H9 (cell line): ENCODE measurements at regions not wholly inside any gene's neighbourhood (a gene's known extent, or its start where the extent isn't known, plus 50 kb on each side); places are given as distances from the start of the nearest gene placed in this dataset.
"Not testable (repeated sequence)": the region's sequence is repeated elsewhere in the genome, so short reads cannot be mapped to it uniquely, and the experiment has no call there.

Experiments
- DNase-seq: peaks from one replicate; pipeline ENCODE4 v3.0.0-alpha.2; 2017
- H2AFZ ChIP-seq: one replicate; pipeline ENCODE4 v1.6.1; 2013; ENCODE audit warnings: mild to moderate bottlenecking, low read length, control low read depth, moderate library complexity
- H2AK5ac ChIP-seq: 2 replicates; pipeline ENCODE4 v1.6.1; 2013; ENCODE audit warnings: low read length, control low read depth, mixed read lengths; ENCODE audit not compliant: insufficient read length
- H2BK120ac ChIP-seq: one replicate; pipeline ENCODE4 v1.6.1; 2013; ENCODE audit warnings: low read depth, mild to moderate bottlenecking, low read length, control low read depth, inconsistent platforms; ENCODE audit not compliant: poor library complexity, severe bottlenecking
- H2BK12ac ChIP-seq: 2 replicates; pipeline ENCODE4 v1.6.1; 2013; ENCODE audit warnings: low read length, control low read depth, mixed read lengths, low read depth; ENCODE audit not compliant: insufficient read length
- H2BK15ac ChIP-seq: 2 replicates; pipeline ENCODE4 v1.6.1; 2013; ENCODE audit warnings: low read depth, low read length, control low read depth
- H2BK20ac ChIP-seq: one replicate; pipeline ENCODE4 v1.6.1; 2013; ENCODE audit warnings: low read depth, mild to moderate bottlenecking, low read length, control low read depth, inconsistent platforms; ENCODE audit not compliant: poor library complexity, severe bottlenecking
- H2BK5ac ChIP-seq: 2 replicates; pipeline ENCODE4 v1.6.1; 2013; ENCODE audit warnings: low read length, control low read depth, mixed read lengths; ENCODE audit not compliant: insufficient read length
- H3K14ac ChIP-seq: 2 replicates; pipeline ENCODE4 v1.6.1; 2013; ENCODE audit warnings: low read length, control low read depth; ENCODE audit not compliant: insufficient read depth
- H3K18ac ChIP-seq: 2 replicates; pipeline ENCODE4 v1.6.1; 2013; ENCODE audit warnings: low read depth, mild to moderate bottlenecking, mixed read lengths, low read length, control low read depth; ENCODE audit not compliant: insufficient read length
- H3K23ac ChIP-seq: 2 replicates; pipeline ENCODE4 v1.6.1; 2013; ENCODE audit warnings: low read length, control low read depth, mixed read lengths, low read depth; ENCODE audit not compliant: insufficient read length
- H3K23me2 ChIP-seq: 2 replicates; pipeline ENCODE4 v1.6.1; 2013; ENCODE audit warnings: low read depth, mild to moderate bottlenecking, mixed read lengths, low read length, control low read depth; ENCODE audit not compliant: insufficient read length, poor library complexity, severe bottlenecking
- H3K27ac ChIP-seq: 2 replicates; pipeline ENCODE4 v1.5.1; 2013; ENCODE audit warnings: low read length, control low read depth, mixed read lengths, low read depth; ENCODE audit not compliant: insufficient read length
- H3K27me3 ChIP-seq: 2 replicates; pipeline ENCODE4 v1.6.1; 2013; ENCODE audit warnings: low read length, control low read depth, inconsistent platforms; ENCODE audit not compliant: insufficient read depth
- H3K4ac ChIP-seq: 2 replicates; pipeline ENCODE4 v1.6.1; 2013; ENCODE audit warnings: low read depth, mild to moderate bottlenecking, control low read depth, inconsistent platforms, low read length, moderate library complexity
- H3K4me1 ChIP-seq: 2 replicates; pipeline ENCODE4 v1.6.1; 2013; ENCODE audit warnings: low read length, control low read depth, inconsistent platforms; ENCODE audit not compliant: insufficient read depth
- H3K4me2 ChIP-seq: 2 replicates; pipeline ENCODE4 v1.6.1; 2013; ENCODE audit warnings: low read length, control low read depth, mixed read lengths; ENCODE audit not compliant: insufficient read length, insufficient read depth
- H3K56ac ChIP-seq: 2 replicates; pipeline ENCODE4 v1.6.1; 2013; ENCODE audit warnings: low read depth, mild to moderate bottlenecking, mixed read lengths, low read length, control low read depth; ENCODE audit not compliant: insufficient read length
- H3K79me1 ChIP-seq: 2 replicates; pipeline ENCODE4 v1.6.1; 2013; ENCODE audit warnings: low read depth, mild to moderate bottlenecking, moderate library complexity, low read length, control low read depth, inconsistent platforms; ENCODE audit not compliant: insufficient read depth, poor library complexity, severe bottlenecking
- H3K79me2 ChIP-seq: 2 replicates; pipeline ENCODE4 v1.6.1; 2013; ENCODE audit warnings: low read length, control low read depth, inconsistent platforms; ENCODE audit not compliant: insufficient read depth
- H3K9ac ChIP-seq: 2 replicates; pipeline ENCODE4 v1.6.1; 2013; ENCODE audit warnings: low read length, control low read depth, mixed read lengths; ENCODE audit not compliant: insufficient read length; ENCODE audit errors: extremely low read depth
- H3K9me3 ChIP-seq: one replicate; pipeline ENCODE4 v1.6.1; 2013; ENCODE audit warnings: low read depth, low read length, inconsistent platforms; ENCODE audit not compliant: control insufficient read depth
- H3T11ph ChIP-seq: one replicate; pipeline ENCODE4 v1.6.1; 2013; ENCODE audit warnings: mild to moderate bottlenecking, low read length, control low read depth, inconsistent platforms
- H4K20me1 ChIP-seq: one replicate; pipeline ENCODE4 v1.6.1; 2013; ENCODE audit not compliant: control insufficient read depth, insufficient read length, insufficient read depth
- H4K5ac ChIP-seq: 2 replicates; pipeline ENCODE4 v1.6.1; 2013; ENCODE audit warnings: low read depth, mild to moderate bottlenecking, mixed read lengths, low read length, control low read depth; ENCODE audit not compliant: insufficient read length
- H4K8ac ChIP-seq: replicated peaks from 2 replicates; pipeline ENCODE4 v1.6.1; 2013; ENCODE audit warnings: low read length, control low read depth, mixed read lengths, low read depth; ENCODE audit not compliant: insufficient read length
- H4K91ac ChIP-seq: 2 replicates; pipeline ENCODE4 v1.6.1; 2013; ENCODE audit warnings: low read depth, mild to moderate bottlenecking, moderate library complexity, mixed read lengths, low read length, control low read depth; ENCODE audit not compliant: insufficient read length
- H3K27ac Mint-ChIP-seq, 3 experiments: 2 replicates in 2 of 3; 3 replicates in 1 of 3; pipeline ENCODE4 v1.8.0; 2020 to 2021; ENCODE audit warnings: mixed read lengths in 3 of 3, mild to moderate bottlenecking in 1 of 3, moderate library complexity in 1 of 3
- H3K27me3 Mint-ChIP-seq: 2 replicates; pipeline ENCODE4 v1.8.0; 2021; ENCODE audit warnings: low read depth, mild to moderate bottlenecking, moderate library complexity, mixed read lengths
- H3K36me3 Mint-ChIP-seq, 3 experiments: 2 replicates in 2 of 3; 3 replicates in 1 of 3; pipeline ENCODE4 v1.8.0; 2020 to 2021; ENCODE audit warnings: low read depth in 3 of 3, mixed read lengths in 3 of 3; ENCODE audit not compliant: insufficient read depth in 1 of 3
- H3K4me1 Mint-ChIP-seq, 2 experiments: 2 replicates each; pipeline ENCODE4 v1.8.0; 2020; ENCODE audit warnings: mixed read lengths in 2 of 2
- H3K4me3 Mint-ChIP-seq, 2 experiments: 2 replicates in 1 of 2; 3 replicates in 1 of 2; pipeline ENCODE4 v1.8.0; 2020 to 2021; ENCODE audit warnings: mild to moderate bottlenecking in 2 of 2, mixed read lengths in 2 of 2, moderate library complexity in 1 of 2
- H3K9me3 Mint-ChIP-seq, 2 experiments: 2 replicates in 1 of 2; 3 replicates in 1 of 2; pipeline ENCODE4 v1.8.0; 2020; ENCODE audit warnings: mild to moderate bottlenecking in 2 of 2, mixed read lengths in 2 of 2, moderate library complexity in 1 of 2
- WGBS: extraction: QIAGEN DNeasy Blood & Tissue Kit; methylation state at CpG from one replicate; pipeline ENCODE4 v1.1.7; 2013; ENCODE audit warnings: missing lambda C conversion rate, low lambda C conversion rate, mixed read lengths; ENCODE audit not compliant: insufficient read length; ENCODE audit errors: extremely low coverage; 5-methylcytosine and 5-hydroxymethylcytosine counted together
- TF ChIP-seq, protein P1 (sequence below): fragments of 200-600 bp; sonication (generic); conservative IDR thresholded peaks from 3 replicates; pipeline ENCODE4 v1.8.0; 2021; ENCODE audit warnings: antibody characterized with exemption, mild to moderate bottlenecking

DNA sequence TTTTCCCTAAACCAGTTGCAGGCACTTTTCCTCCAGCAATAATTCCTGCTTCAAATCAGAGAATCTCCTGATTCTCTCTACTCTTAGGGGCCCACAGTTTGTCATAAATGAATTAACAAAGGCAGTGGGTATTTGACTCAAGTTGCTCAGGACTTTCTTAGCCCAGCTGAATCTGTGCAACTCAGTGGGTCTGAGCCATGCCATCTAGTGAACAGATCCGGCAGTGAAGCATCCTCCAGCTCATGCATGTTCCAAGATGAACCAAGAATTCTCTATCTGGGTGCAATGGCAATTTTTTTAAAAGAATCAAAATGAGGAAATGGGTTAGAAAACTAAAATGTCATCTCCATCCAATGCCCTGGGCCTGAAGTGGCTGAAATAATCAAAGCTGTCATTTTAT lies 575.2 kb upstream of the CDH11 start:
- Histone ChIP-seq H3T11ph (no peak overlapping the region), H2AK5ac (no peak overlapping the region), H4K8ac (no peak overlapping the region), H3K23me2 (no peaks in the 10 kb centered on the region), H3K27ac (no peak overlapping the region), H2BK12ac (no peak overlapping the region), H3K56ac (no peak overlapping the region), H3K9me3 (no peaks in the 10 kb centered on the region), H2AFZ (no peak overlapping the region), H4K91ac (no peak overlapping the region), H4K5ac (no peak overlapping the region), H3K4ac (no peak overlapping the region), H2BK120ac (no peak overlapping the region), H4K20me1 (no peaks in the 10 kb centered on the region), H2BK20ac (no peak overlapping the region), H3K9ac (no peak overlapping the region), H3K4me2 (no peak overlapping the region), H2BK15ac (no peak overlapping the region), H3K18ac (no peak overlapping the region), H3K79me1 (no peaks in the 10 kb centered on the region), H3K14ac (no peak overlapping the region), H3K79me2 (no peaks in the 10 kb centered on the region), H3K27me3 (no peaks in the 10 kb centered on the region), H3K4me1 (no peaks in the 10 kb centered on the region), H2BK5ac (no peak overlapping the region), H3K23ac (no peak overlapping the region)
- WGBS: no CpG with 5 or more reads among the region's 1 CpG
- Mint-ChIP-seq H3K27me3 (no peaks in the 10 kb centered on the region), H3K9me3 (no peaks in the 10 kb centered on the region; a peak in 1 of 5 replicates), H3K4me1 (peaks cover 9 to 16% of the 10 kb centered on the region in 2 experiments), H3K27ac (no peak overlapping the region), H3K36me3 (no peaks in the 10 kb centered on the region; a peak in 3 of 7 replicates), H3K4me3 (no peak overlapping the region)
- no peak for DNase-seq
- TF ChIP-seq, protein P1, sequence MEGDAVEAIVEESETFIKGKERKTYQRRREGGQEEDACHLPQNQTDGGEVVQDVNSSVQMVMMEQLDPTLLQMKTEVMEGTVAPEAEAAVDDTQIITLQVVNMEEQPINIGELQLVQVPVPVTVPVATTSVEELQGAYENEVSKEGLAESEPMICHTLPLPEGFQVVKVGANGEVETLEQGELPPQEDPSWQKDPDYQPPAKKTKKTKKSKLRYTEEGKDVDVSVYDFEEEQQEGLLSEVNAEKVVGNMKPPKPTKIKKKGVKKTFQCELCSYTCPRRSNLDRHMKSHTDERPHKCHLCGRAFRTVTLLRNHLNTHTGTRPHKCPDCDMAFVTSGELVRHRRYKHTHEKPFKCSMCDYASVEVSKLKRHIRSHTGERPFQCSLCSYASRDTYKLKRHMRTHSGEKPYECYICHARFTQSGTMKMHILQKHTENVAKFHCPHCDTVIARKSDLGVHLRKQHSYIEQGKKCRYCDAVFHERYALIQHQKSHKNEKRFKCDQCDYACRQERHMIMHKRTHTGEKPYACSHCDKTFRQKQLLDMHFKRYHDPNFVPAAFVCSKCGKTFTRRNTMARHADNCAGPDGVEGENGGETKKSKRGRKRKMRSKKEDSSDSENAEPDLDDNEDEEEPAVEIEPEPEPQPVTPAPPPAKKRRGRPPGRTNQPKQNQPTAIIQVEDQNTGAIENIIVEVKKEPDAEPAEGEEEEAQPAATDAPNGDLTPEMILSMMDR: no peak

DNA sequence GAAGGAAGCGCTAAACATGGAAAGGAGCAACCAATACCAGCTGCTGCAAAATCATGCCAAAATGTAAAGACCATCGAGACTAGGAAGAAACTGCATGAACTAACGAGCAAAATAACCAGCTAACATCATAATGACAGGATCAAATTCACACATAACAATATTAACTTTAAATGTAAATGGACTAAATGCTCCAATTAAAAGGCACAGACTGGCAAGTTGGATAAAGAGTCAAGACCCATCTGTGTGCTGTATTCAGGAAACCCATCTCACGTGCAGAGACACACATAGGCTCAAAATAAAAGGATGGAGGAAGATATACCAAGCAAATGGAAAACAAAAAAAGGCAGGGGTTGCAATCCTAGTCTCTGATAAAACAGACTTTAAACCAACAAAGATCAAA lies 570.0 kb upstream of the CDH11 start:
- not testable (repeated sequence) for H3K4me3 Mint-ChIP-seq, H4K8ac ChIP-seq, H3K4me1 ChIP-seq, H3T11ph ChIP-seq, H2BK20ac ChIP-seq, H3K9me3 ChIP-seq, H2BK12ac ChIP-seq, H4K91ac ChIP-seq, DNase-seq, H2BK15ac ChIP-seq, H2BK120ac ChIP-seq, H3K79me2 ChIP-seq, H3K4ac ChIP-seq, H3K27me3 ChIP-seq, H3K56ac ChIP-seq, H3K14ac ChIP-seq, H3K23ac ChIP-seq, H3K27ac Mint-ChIP-seq, H3K18ac ChIP-seq, H3K9me3 Mint-ChIP-seq, H3K27me3 Mint-ChIP-seq, H4K5ac ChIP-seq, H2BK5ac ChIP-seq, H3K36me3 Mint-ChIP-seq, H3K9ac ChIP-seq, H2AFZ ChIP-seq, H2AK5ac ChIP-seq, H3K4me2 ChIP-seq, H3K23me2 ChIP-seq, H4K20me1 ChIP-seq, H3K79me1 ChIP-seq, H3K27ac ChIP-seq
- H3K4me1 Mint-ChIP-seq: peaks cover 6 to 13% of the 10 kb centered on the region in 2 experiments
- no CpG with 5 or more reads among the region's 4 CpGs for WGBS
